K562 (cell line): ENCODE measurements at regions not wholly inside any gene's neighbourhood (a gene's known extent, or its start where the extent isn't known, plus 50 kb on each side); places are given as distances from the start of the nearest gene placed in this dataset. TPM values are rescaled to one million over a fixed set of nuclear protein-coding genes. Genes with fewer than 3 reads are reported as not detected.

Source experiments
- ATAC-seq: fragments of 200-7000 bp; cut with Tn5 transposase; 3 replicates; pipeline ENCODE4 v1.9.1; 2020; ENCODE audit warnings: moderate library complexity
- BruUV-seq: library from RNA; stranded (reverse); fragments of 400-500 nt; replicated peaks from 2 replicates; lab custom pipeline; 2021; lab: Mats Ljungman, UMichigan
- CTCF ChIA-PET: fragments of 300-600 bp; formaldehyde crosslinking; extraction: SDS; loops from one replicate; lab custom pipeline; 2021; ENCODE audit warnings: low intra/inter-chr PET ratio; lab: Yijun Ruan, JAX
- POLR2A ChIA-PET: fragments of 300-600, 350-650 bp; sonication (Branson Sonifier 250); formaldehyde crosslinking; extraction: SDS; loops from one replicate; lab custom pipeline; 2021; ENCODE audit warnings: antibody characterized with exemption, inconsistent platforms; lab: Yijun Ruan, JAX
- DNase-seq, 4 experiments: peaks; one replicate each; pipeline versions ENCODE4 v3.0.0 to v3.0.0-alpha.2; 2011 to 2018; ENCODE audit warnings: low spot score in 3 of 4, mixed read lengths in 3 of 4; ENCODE audit errors: extremely low read depth in 1 of 4
- FAIRE-seq: peaks from 2 replicates; lab custom pipeline; 2011; peaks lifted over from hg19 to GRCh38; lab: Jason Lieb, UNC
- H2AFZ ChIP-seq: 2 replicates; pipeline ENCODE4 v1.6.0; 2011; ENCODE audit warnings: low read depth, low read length, control low read depth, inconsistent platforms
- H3K27ac ChIP-seq: fragments of 200-600 bp; 3 replicates; pipeline ENCODE4 v1.8.0; 2011; ENCODE audit warnings: low read depth, mild to moderate bottlenecking, control low read depth, inconsistent platforms, low read length, moderate library complexity, mixed read lengths; ENCODE audit errors: extremely low read depth
- H3K27me3 ChIP-seq, 2 experiments: fragments of 300-600 bp in 1 of 2; 2 replicates in 1 of 2; 3 replicates in 1 of 2; pipeline versions ENCODE4 v1.6.0 to v1.8.0; 2011; ENCODE audit warnings: inconsistent platforms in 2 of 2, low read length in 2 of 2, mild to moderate bottlenecking in 1 of 2, mixed read lengths in 1 of 2, moderate library complexity in 1 of 2; ENCODE audit not compliant: control insufficient read depth in 2 of 2, insufficient read depth in 2 of 2
- H3K36me3 ChIP-seq: fragments of 300-600 bp; 3 replicates; pipeline ENCODE4 v1.8.0; 2011; ENCODE audit warnings: mild to moderate bottlenecking, low read length, inconsistent platforms; ENCODE audit not compliant: control insufficient read depth, insufficient read depth
- H3K4me1 ChIP-seq, 2 experiments: fragments of 200-600 bp in 1 of 2; replicated peaks in 1 of 2; 2 replicates in 1 of 2; 3 replicates in 1 of 2; pipeline versions ENCODE4 v1.5.1 to v1.8.0; 2011; ENCODE audit warnings: inconsistent platforms in 2 of 2, low read length in 2 of 2, mild to moderate bottlenecking in 1 of 2, mixed read lengths in 1 of 2, moderate library complexity in 1 of 2; ENCODE audit not compliant: control insufficient read depth in 2 of 2, insufficient read depth in 2 of 2
- H3K4me2 ChIP-seq: 2 replicates; pipeline ENCODE4 v1.6.1; 2011; ENCODE audit warnings: low read length, control low read depth, inconsistent platforms, mixed read lengths; ENCODE audit not compliant: insufficient read depth
- H3K4me3 ChIP-seq: fragments of 200-600 bp; sonication (generic), shearing (Covaris generic); 2 replicates; pipeline ENCODE4 v1.5.1; 2016; ENCODE audit warnings: control low read depth, inconsistent platforms
- H3K79me2 ChIP-seq: fragments of 200-600 bp; 3 replicates; pipeline ENCODE4 v1.8.0; 2011; ENCODE audit warnings: low read length, inconsistent platforms; ENCODE audit not compliant: control insufficient read depth, insufficient read depth
- H3K9ac ChIP-seq, 2 experiments: 2 replicates each; pipeline versions ENCODE4 v1.6.0 to v1.6.1; 2011; ENCODE audit warnings: low read depth in 2 of 2, low read length in 2 of 2, control low read depth in 1 of 2, inconsistent platforms in 1 of 2, mild to moderate bottlenecking in 1 of 2, mixed read lengths in 1 of 2; ENCODE audit not compliant: insufficient read depth in 1 of 2
- H3K9me1 ChIP-seq: one replicate; pipeline ENCODE4 v1.6.0; 2011; ENCODE audit warnings: inconsistent platforms, mild to moderate bottlenecking, low read length, moderate library complexity; ENCODE audit not compliant: control insufficient read depth, insufficient read depth
- H3K9me3 ChIP-seq: replicated peaks from 2 replicates; pipeline ENCODE4 v1.5.1; 2011; ENCODE audit warnings: low read depth, low read length, inconsistent platforms; ENCODE audit not compliant: control insufficient read depth, insufficient read depth
- H4K20me1 ChIP-seq: replicated peaks from 2 replicates; pipeline ENCODE4 v1.6.1; 2011; ENCODE audit warnings: low read length, inconsistent platforms, mixed read lengths; ENCODE audit not compliant: control insufficient read depth, insufficient read depth
- DLX4 ChIP-seq: fragments of 250-450 bp; sonication (Bioruptor Pico); IDR thresholded peaks from 2 replicates; pipeline ENCODE4 v1.6.1; 2021; ENCODE audit warnings: mild to moderate bottlenecking
- in situ Hi-C: fragments of 300-500 bp; cut with MboI; formaldehyde crosslinking; loops from 4 replicates; pipeline ENCODE4 v1.15.0; 2018; ENCODE audit warnings: inconsistent platforms, mixed read lengths
- intact Hi-C: fragments of 100-400 bp; cut with micrococcal nuclease; formaldehyde crosslinking; loops from 2 replicates; pipeline ENCODE4 v1.14.2; 2022
- small RNA-seq: library from RNA; depleted of rRNA; stranded (forward); fragments of <200 nt; gene quantifications from one replicate; pipeline ENCODE3, GENCODE V24; 2014

GRCh38 chr5:168239325-168239724 lies 52.1 kb upstream of the WWC1 start:
- no peak for TF ChIP-seq DLX4
- Histone ChIP-seq H3K4me2 (no peak overlapping the region), H2AFZ (no peak overlapping the region), H3K36me3 (no peaks in the 10 kb centered on the region), H4K20me1 (no peaks in the 10 kb centered on the region), H3K27ac (no peak overlapping the region), H3K79me2 (no peaks in the 10 kb centered on the region), H3K4me1 (no peaks in the 10 kb centered on the region), H3K9ac (no peak overlapping the region), H3K9me3 (no peaks in the 10 kb centered on the region), H3K27me3 (no peaks in the 10 kb centered on the region), H3K9me1 (no peaks in the 10 kb centered on the region), H3K4me3 (no peak overlapping the region)
- no TSS peak for BruUV-seq
- FAIRE-seq (no peak), DNase-seq (no peak), ATAC-seq (no peak)
- ChIA-PET POLR2A (no interaction called here), CTCF (no interaction called here)
- in situ Hi-C loops, result no loop called here
- intact Hi-C loops, result no loop called here

Small RNA genes lying in the stretch of these regions (small RNA-seq; reads per million reads assigned to genes)
- gene AC026403.1 (not detected), gene RF00561 (not detected), gene RN7SKP60 (not detected), gene RNU6-168P (not detected), gene RNU6-209P (not detected)
